AG09319 (cell line): ENCODE measurements at regions not wholly inside any gene's neighbourhood (a gene's known extent, or its start where the extent isn't known, plus 50 kb on each side); places are given as distances from the start of the nearest gene placed in this dataset.

Experiments used
- DNase-seq: peaks from one replicate; pipeline ENCODE4 v3.0.0-alpha.2; 2010; ENCODE audit warnings: low read depth; ENCODE audit errors: extremely low read depth
- CTCF ChIP-seq: IDR thresholded peaks from 2 replicates; pipeline ENCODE4 v1.5.1; 2011; ENCODE audit warnings: low read depth, mild to moderate bottlenecking, inconsistent platforms, low read length, moderate library complexity

DNA sequence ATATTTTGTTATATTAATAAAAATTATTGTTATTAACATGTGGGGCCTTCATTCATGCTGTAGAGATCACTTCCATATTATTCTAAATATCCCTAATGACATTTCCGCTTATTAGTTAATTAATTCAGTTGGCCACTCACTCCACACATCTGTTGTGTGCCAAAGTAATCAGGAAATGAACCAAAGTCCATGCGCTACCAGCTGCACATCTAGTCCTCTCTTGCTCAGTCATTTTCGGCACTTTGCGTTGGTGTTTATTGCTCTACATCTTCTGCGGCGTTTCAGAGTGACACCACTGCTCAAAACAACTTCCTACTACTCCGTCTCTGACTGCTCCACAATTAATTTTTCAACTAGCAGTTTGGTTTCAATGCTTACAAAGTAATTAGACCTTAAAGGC is 101.4 kb upstream of the ZFHX3 start:
- TF ChIP-seq CTCF = no peak
- no peak for DNase-seq

- no peak for DNase-seq
- TF ChIP-seq CTCF = no peak
Observed at GRCh38 chr16:73147958-73148357, 100.0 kb upstream of the ZFHX3 start.

DNA sequence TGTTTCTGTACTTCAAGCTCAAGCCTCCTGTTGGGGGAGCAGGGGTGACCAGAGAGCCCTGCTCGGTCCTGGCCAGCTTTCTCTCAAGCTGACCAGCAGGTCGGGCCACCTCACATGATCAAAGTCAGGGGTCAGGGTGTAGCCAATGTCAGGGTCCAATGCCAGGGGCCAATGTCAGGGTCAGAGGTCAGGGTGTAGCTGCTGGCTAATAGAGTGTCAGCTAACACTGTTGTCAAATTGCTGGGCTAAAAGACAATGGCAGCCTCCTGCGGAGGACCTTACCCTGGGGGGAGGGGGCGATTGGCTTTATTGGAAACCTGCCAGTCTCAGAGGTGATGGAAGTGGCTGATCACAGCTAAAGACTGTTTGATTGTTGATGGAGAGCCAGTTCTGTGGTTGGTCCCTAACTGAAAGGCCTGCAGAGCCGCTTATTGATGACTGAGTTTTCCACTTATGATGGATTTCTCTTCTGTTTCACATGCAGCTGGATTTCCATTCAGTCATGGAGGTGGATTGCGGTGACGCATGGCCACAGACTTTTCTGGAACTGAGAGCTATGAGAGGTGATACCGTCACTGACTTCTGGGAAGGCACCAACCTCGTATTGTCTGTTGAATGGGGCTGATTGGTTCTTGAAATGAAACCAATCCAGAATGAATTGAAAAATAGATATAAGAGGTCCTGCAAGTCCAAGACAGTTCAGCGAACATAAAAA is 97.4 kb upstream of the ZFHX3 start:
- no peak for DNase-seq
- no peak for TF ChIP-seq CTCF

- no peak for TF ChIP-seq CTCF
- peak; percentile 10 for DNase-seq
Observed at GRCh38 chr16:73143576-73144422, 95.9 kb upstream of the ZFHX3 start.

- no peak for TF ChIP-seq CTCF
- no peak for DNase-seq
Observed at GRCh38 chr16:73143002-73143401, 95.1 kb upstream of the ZFHX3 start.

- no peak for TF ChIP-seq CTCF
Observed at GRCh38 chr16:73142053-73142854, 94.3 kb upstream of the ZFHX3 start.

More at GRCh38 chr16:73142053-73142854, 94.3 kb upstream of the ZFHX3 start:
- no peak for DNase-seq
